HCT116 (cell line): ENCODE measurements at regions not wholly inside any gene's neighbourhood (a gene's known extent, or its start where the extent isn't known, plus 50 kb on each side); places are given as distances from the start of the nearest gene placed in this dataset.
"Not testable (repeated sequence)": the region's sequence is repeated elsewhere in the genome, so short reads cannot be mapped to it uniquely, and the experiment has no call there.

ENCODE experiments used
- ATAC-seq: fragments of 200-7000 bp; cut with Tn5 transposase; 2 replicates; pipeline ENCODE4 v1.9.1; 2020; ENCODE audit warnings: mild to moderate bottlenecking, moderate library complexity
- BruUV-seq: library from RNA; stranded (reverse); fragments of 400-500 nt; replicated peaks from 2 replicates; lab custom pipeline; 2021; lab: Mats Ljungman, UMichigan
- CTCF ChIA-PET: fragments of 300-600 bp; sonication (Branson Sonifier 250); formaldehyde crosslinking; loops from one replicate; lab custom pipeline; 2021; ENCODE audit warnings: antibody characterized with exemption; lab: Charles Lee
- POLR2A ChIA-PET: fragments of 300-600, 350-600 bp; sonication (Branson Sonifier 250); formaldehyde crosslinking; loops from one replicate; lab custom pipeline; 2021; ENCODE audit warnings: antibody characterized with exemption; lab: Charles Lee
- RAD21 ChIA-PET, 2 experiments: fragments of 300-600 bp; sonication (Branson Sonifier 250); formaldehyde crosslinking; loops; one replicate each; lab custom pipeline; 2023; ENCODE audit warnings: low total read pairs in 2 of 2; ENCODE audit not compliant: uncharacterized antibody in 2 of 2, unreplicated experiment in 2 of 2, low non-redundant PET in 1 of 2; lab: Charles Lee
- DNase-seq: peaks from one replicate; pipeline ENCODE4 v3.0.0-alpha.2; 2010; ENCODE audit warnings: low read depth, low spot score
- H2AFZ ChIP-seq: fragments of 200-600 bp; shearing (Covaris generic), sonication (generic); 2 replicates; pipeline ENCODE4 v1.6.1; 2017; ENCODE audit warnings: low read depth, mixed run types, mixed read lengths, antibody characterized with exemption, low read length; ENCODE audit not compliant: poor library complexity, severe bottlenecking
- H3K27ac ChIP-seq: 2 replicates; pipeline ENCODE4 v1.5.1; 2012; ENCODE audit warnings: low read depth, low read length
- H3K27me3 ChIP-seq: fragments of 200-600 bp; sonication (generic); 2 replicates; pipeline ENCODE4 v1.6.1; 2016; ENCODE audit warnings: mixed run types, low read length, mixed read lengths; ENCODE audit not compliant: insufficient read depth
- H3K36me3 ChIP-seq, 2 experiments: fragments of 200-500 bp in 1 of 2; fragments of 200-600 bp in 1 of 2; sonication (Bioruptor generic) in 1 of 2; sonication (generic) in 1 of 2; 2 replicates each; pipeline versions ENCODE4 v1.5.1 to v1.6.1; 2014 to 2016; ENCODE audit warnings: low read length in 2 of 2, inconsistent platforms in 1 of 2, mixed read lengths in 1 of 2, mixed run types in 1 of 2; ENCODE audit not compliant: insufficient read depth in 2 of 2, control insufficient read depth in 1 of 2
- H3K4me1 ChIP-seq, 2 experiments: fragments of 200-600 bp in 1 of 2; sonication (generic) in 1 of 2; 2 replicates each; pipeline versions ENCODE4 v1.5.1 to v1.6.1; 2012 to 2017; ENCODE audit warnings: low read length in 2 of 2, inconsistent platforms in 1 of 2, mild to moderate bottlenecking in 1 of 2, mixed read lengths in 1 of 2, mixed run types in 1 of 2, moderate library complexity in 1 of 2; ENCODE audit not compliant: insufficient read depth in 2 of 2, control insufficient read depth in 1 of 2
- H3K4me2 ChIP-seq: fragments of 200-600 bp; sonication (generic); 2 replicates; pipeline ENCODE4 v1.6.1; 2017; ENCODE audit warnings: mixed run types, low read length, mixed read lengths
- H3K4me3 ChIP-seq, 2 experiments: fragments of 200-600 bp in 1 of 2; sonication (generic) in 1 of 2; replicated peaks in 1 of 2; 2 replicates each; pipeline ENCODE4 v1.5.1; 2011 to 2016; ENCODE audit warnings: low read length in 2 of 2, control low read depth in 1 of 2, low read depth in 1 of 2, mild to moderate bottlenecking in 1 of 2, mixed read lengths in 1 of 2, mixed run types in 1 of 2
- H3K79me2 ChIP-seq: fragments of 200-600 bp; sonication (generic); 2 replicates; pipeline ENCODE4 v1.6.1; 2017; ENCODE audit warnings: mild to moderate bottlenecking, mixed run types, low read length, moderate library complexity, mixed read lengths; ENCODE audit not compliant: insufficient read depth
- H3K9ac ChIP-seq: fragments of 200-600 bp; sonication (generic); 2 replicates; pipeline ENCODE4 v1.6.1; 2016; ENCODE audit warnings: low read length, mixed read lengths
- H3K9me2 ChIP-seq: fragments of 200-600 bp; sonication (generic), shearing (Covaris generic); 2 replicates; pipeline ENCODE4 v1.6.1; 2017; ENCODE audit warnings: mixed run types, mild to moderate bottlenecking, moderate library complexity; ENCODE audit not compliant: insufficient read depth
- H3K9me3 ChIP-seq, 2 experiments: fragments of 200-500 bp in 1 of 2; fragments of 200-600 bp in 1 of 2; sonication (Bioruptor generic) in 1 of 2; sonication (generic) in 1 of 2; 2 replicates each; pipeline ENCODE4 v1.6.1; 2014 to 2017; ENCODE audit warnings: low read length in 2 of 2, mixed read lengths in 2 of 2, inconsistent platforms in 1 of 2, low read depth in 1 of 2, mild to moderate bottlenecking in 1 of 2, mixed run types in 1 of 2, moderate library complexity in 1 of 2; ENCODE audit not compliant: control insufficient read depth in 1 of 2, insufficient read depth in 1 of 2
- H4K20me1 ChIP-seq: fragments of 200-600 bp; sonication (generic), shearing (Covaris generic); 2 replicates; pipeline ENCODE4 v1.6.1; 2017; ENCODE audit warnings: mixed run types, mild to moderate bottlenecking, moderate library complexity; ENCODE audit not compliant: insufficient read depth
- CEBPB ChIP-seq: IDR thresholded peaks from 2 replicates; pipeline ENCODE4 v1.6.1; 2012; ENCODE audit warnings: low read depth
- EGR1 ChIP-seq: IDR thresholded peaks from 2 replicates; pipeline ENCODE4 v1.6.1; 2012; ENCODE audit warnings: low read depth
- FOSL1 ChIP-seq: IDR thresholded peaks from 2 replicates; pipeline ENCODE4 v1.6.1; 2012; ENCODE audit warnings: low read depth
- JUND ChIP-seq: IDR thresholded peaks from 2 replicates; pipeline ENCODE4 v1.6.1; 2012
- MAX ChIP-seq: IDR thresholded peaks from 2 replicates; pipeline ENCODE4 v1.6.1; 2012
- RAD21 ChIP-seq: IDR thresholded peaks from 2 replicates; pipeline ENCODE4 v1.6.1; 2012; ENCODE audit warnings: low read depth, mild to moderate bottlenecking
- REST ChIP-seq: IDR thresholded peaks from 2 replicates; pipeline ENCODE4 v1.6.1; 2012; ENCODE audit warnings: low read depth
- SIN3A ChIP-seq: IDR thresholded peaks from 2 replicates; pipeline ENCODE4 v1.6.1; 2012; ENCODE audit warnings: low read depth
- SP1 ChIP-seq: IDR thresholded peaks from 2 replicates; pipeline ENCODE4 v1.6.1; 2012; ENCODE audit warnings: low read depth
- SRF ChIP-seq: IDR thresholded peaks from 2 replicates; pipeline ENCODE4 v1.6.1; 2012; ENCODE audit warnings: low read depth
- YY1 ChIP-seq: IDR thresholded peaks from 2 replicates; pipeline ENCODE4 v1.6.1; 2011; ENCODE audit warnings: low read length, low read depth, moderate library complexity, mild to moderate bottlenecking; ENCODE audit not compliant: insufficient replicate concordance; ENCODE audit errors: extremely low read depth
- ZBTB33 ChIP-seq: IDR thresholded peaks from 2 replicates; pipeline ENCODE4 v1.6.1; 2011; ENCODE audit warnings: mild to moderate bottlenecking, low read length, moderate library complexity; ENCODE audit not compliant: insufficient replicate concordance; ENCODE audit errors: extremely low read depth
- ZFX ChIP-seq: fragments of 450-650 bp; IDR thresholded peaks from 2 replicates; pipeline ENCODE4 v1.6.1; 2017
- ZNF274 ChIP-seq: fragments of 200-500 bp; sonication (Bioruptor generic); IDR thresholded peaks from 2 replicates; pipeline ENCODE4 v1.6.1; 2014; ENCODE audit warnings: mild to moderate bottlenecking, low read depth, low read length, inconsistent platforms
- intact Hi-C: fragments of 100-400 bp; cut with micrococcal nuclease; formaldehyde crosslinking; loops from 2 replicates; pipeline ENCODE4 v1.10.0; 2022
- TF ChIP-seq, protein P1 (sequence below): IDR thresholded peaks from 2 replicates; pipeline ENCODE4 v1.6.1; 2012

GRCh38 chr7:153224890-153225289 lies 465.3 kb downstream of the ACTR3B start:
- TF ChIP-seq MAX: no peak
- no peak for TF ChIP-seq REST
- TF ChIP-seq ZFX: no peak
- no peak for TF ChIP-seq SP1
- TF ChIP-seq SRF: no peak
- TF ChIP-seq SIN3A: no peak
- no peak for TF ChIP-seq FOSL1
- no peak for TF ChIP-seq EGR1
- TF ChIP-seq, protein P1, sequence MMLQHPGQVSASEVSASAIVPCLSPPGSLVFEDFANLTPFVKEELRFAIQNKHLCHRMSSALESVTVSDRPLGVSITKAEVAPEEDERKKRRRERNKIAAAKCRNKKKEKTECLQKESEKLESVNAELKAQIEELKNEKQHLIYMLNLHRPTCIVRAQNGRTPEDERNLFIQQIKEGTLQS: no peak
- no peak for TF ChIP-seq ZNF274
- TF ChIP-seq JUND: no peak
- TF ChIP-seq CEBPB: no peak
- no peak for TF ChIP-seq RAD21
- no peak for TF ChIP-seq ZBTB33
- no peak for TF ChIP-seq YY1
- DNase-seq: no peak
- ChIA-PET POLR2A (no interaction called here), CTCF (no interaction called here), RAD21 (no interaction called here)
- Histone ChIP-seq H3K9me2 (no peaks in the 10 kb centered on the region), H3K27ac (no peak overlapping the region), H3K36me3 (no peaks in the 10 kb centered on the region), H3K79me2 (no peaks in the 10 kb centered on the region), H3K4me1 (no peaks in the 10 kb centered on the region), H3K4me2 (no peak overlapping the region), H2AFZ (no peak overlapping the region), H3K4me3 (no peak overlapping the region), H3K27me3 (no peaks in the 10 kb centered on the region), H4K20me1 (no peaks in the 10 kb centered on the region), H3K9me3 (peaks cover 0 to 3% of the 10 kb centered on the region in 2 experiments; a peak in 1 of 4 replicates), H3K9ac (no peak overlapping the region)
- intact Hi-C loops: no loop called here
- no peak for ATAC-seq
- BruUV-seq: no TSS peak

- H4K20me1 ChIP-seq, H3K27me3 ChIP-seq, BruUV-seq, ATAC-seq, H3K36me3 ChIP-seq, POLR2A ChIA-PET, H3K9me3 ChIP-seq, intact Hi-C loops, H3K9me2 ChIP-seq, H3K79me2 ChIP-seq, H3K4me2 ChIP-seq, RAD21 ChIA-PET, CTCF ChIA-PET, H2AFZ ChIP-seq, DNase-seq, H3K4me1 ChIP-seq, H3K9ac ChIP-seq, H3K27ac ChIP-seq, H3K4me3 ChIP-seq: not testable (repeated sequence)
Observed at GRCh38 chr7:153245136-153245535, 485.6 kb downstream of the ACTR3B start.
